A549 (cell line): ENCODE measurements at regions not wholly inside any gene's neighbourhood (a gene's known extent, or its start where the extent isn't known, plus 50 kb on each side); places are given as distances from the start of the nearest gene placed in this dataset.

Experiments
- ATAC-seq, 2 experiments: fragments of 200-7000 bp in 1 of 2; fragments of >200 bp in 1 of 2; cut with Nextera tagmentation in 1 of 2; cut with Tn5 transposase in 1 of 2; 3 replicates each; pipeline versions ENCODE4 v1.8.0 to v1.9.1; 2018 to 2020; ENCODE audit warnings: mild to moderate bottlenecking in 1 of 2, moderate library complexity in 1 of 2
- CTCF ChIA-PET: fragments of 300-600 bp; sonication (Branson Sonifier 250); formaldehyde crosslinking; extraction: SDS; loops from one replicate; lab custom pipeline; 2021; ENCODE audit warnings: antibody characterized with exemption, inconsistent platforms; lab: Yijun Ruan, JAX
- POLR2A ChIA-PET: fragments of 350-600 bp; formaldehyde crosslinking; extraction: SDS; loops from one replicate; lab custom pipeline; 2021; ENCODE audit warnings: antibody characterized with exemption, inconsistent platforms; lab: Yijun Ruan, JAX
- DNase-seq, 2 experiments: peaks; one replicate each; pipeline versions ENCODE4 v3.0.0 to v3.0.0-alpha.2; 2011 to 2016; ENCODE audit warnings: low read depth in 1 of 2, low spot score in 1 of 2
- FAIRE-seq: peaks from 2 replicates; lab custom pipeline; 2011; peaks lifted over from hg19 to GRCh38; lab: Jason Lieb, UNC
- H3K27ac ChIP-seq, 2 experiments: fragments of >200 bp; sonication (Bioruptor Twin); formaldehyde crosslinking; 3 replicates each; pipeline ENCODE4 v1.5.1; 2016 to 2017
- H3K4me1 ChIP-seq: fragments of >200 bp; sonication (Bioruptor Twin); formaldehyde crosslinking; 3 replicates; pipeline ENCODE4 v1.6.1; 2016
- H3K4me2 ChIP-seq: fragments of >200 bp; sonication (Bioruptor Twin); formaldehyde crosslinking; 3 replicates; pipeline ENCODE4 v1.6.1; 2016
- H3K4me3 ChIP-seq: fragments of >200 bp; sonication (Bioruptor Twin); formaldehyde crosslinking; 3 replicates; pipeline ENCODE4 v1.5.1; 2016
- H3K9me3 ChIP-seq: fragments of >200 bp; sonication (Bioruptor Twin); formaldehyde crosslinking; 3 replicates; pipeline ENCODE4 v1.6.1; 2016
- ATOH8 ChIP-seq: fragments of 250-450 bp; sonication (Bioruptor Pico); IDR thresholded peaks from 2 replicates; pipeline ENCODE4 v1.5.0; 2020; ENCODE audit warnings: low read depth, mild to moderate bottlenecking, moderate library complexity
- BCL3 ChIP-seq: fragments of >200 bp; sonication (Bioruptor Twin); formaldehyde crosslinking; IDR thresholded peaks from 3 replicates; pipeline ENCODE4 v1.6.1; 2016
- BHLHE40 ChIP-seq: IDR thresholded peaks from 2 replicates; pipeline ENCODE4 v1.6.1; 2012; ENCODE audit warnings: low read depth, low read length, inconsistent platforms
- CBX2 ChIP-seq: fragments of 200-600 bp; sonication (generic); IDR thresholded peaks from 2 replicates; pipeline ENCODE4 v1.6.1; 2016; ENCODE audit warnings: low read depth, mild to moderate bottlenecking, borderline replicate concordance
- CEBPB ChIP-seq, 2 experiments: fragments of >200 bp in 1 of 2; sonication (Bioruptor Twin) in 1 of 2; formaldehyde crosslinking in 1 of 2; IDR thresholded peaks; 2 replicates each; pipeline ENCODE4 v1.6.1; 2012 to 2016
- CHD4 ChIP-seq: fragments of 200-600 bp; sonication (generic); IDR thresholded peaks from 2 replicates; pipeline ENCODE4 v1.6.1; 2016; ENCODE audit warnings: antibody characterized with exemption, mild to moderate bottlenecking, borderline replicate concordance
- E2F6 ChIP-seq: IDR thresholded peaks from 2 replicates; pipeline ENCODE4 v1.6.1; 2012; ENCODE audit warnings: low read depth, borderline replicate concordance
- EHMT2 ChIP-seq: fragments of 200-600 bp; sonication (generic); IDR thresholded peaks from 2 replicates; pipeline ENCODE4 v1.6.1; 2016; ENCODE audit warnings: antibody characterized with exemption, low read depth, mild to moderate bottlenecking, moderate library complexity
- ESRRA ChIP-seq: fragments of 150-350 bp; IDR thresholded peaks from 2 replicates; pipeline ENCODE4 v1.6.1; 2014; ENCODE audit warnings: mild to moderate bottlenecking, low read length, borderline replicate concordance
- FOXS1 ChIP-seq: fragments of 250-450 bp; sonication (Bioruptor Pico); IDR thresholded peaks from 2 replicates; pipeline ENCODE4 v1.5.0; 2020; ENCODE audit warnings: mild to moderate bottlenecking, moderate library complexity
- GATA3 ChIP-seq: IDR thresholded peaks from 2 replicates; pipeline ENCODE4 v1.6.1; 2012; ENCODE audit warnings: borderline replicate concordance
- HDAC2 ChIP-seq: fragments of 200-600 bp; sonication (generic); IDR thresholded peaks from 2 replicates; pipeline ENCODE4 v1.6.1; 2016
- HES2 ChIP-seq: fragments of >200 bp; sonication (Bioruptor Twin); formaldehyde crosslinking; IDR thresholded peaks from 2 replicates; pipeline ENCODE4 v1.6.1; 2016
- HOXA7 ChIP-seq: fragments of 250-450 bp; sonication (Bioruptor Pico); IDR thresholded peaks from 2 replicates; pipeline ENCODE4 v1.5.0; 2020; ENCODE audit warnings: mild to moderate bottlenecking, moderate library complexity
- HOXB13 ChIP-seq: fragments of 250-450 bp; sonication (Bioruptor Pico); IDR thresholded peaks from 2 replicates; pipeline ENCODE4 v1.5.0; 2020; ENCODE audit warnings: low read depth, mild to moderate bottlenecking, moderate library complexity
- KDM5A ChIP-seq: fragments of 200-600 bp; sonication (generic); IDR thresholded peaks from 2 replicates; pipeline ENCODE4 v1.6.1; 2016; ENCODE audit warnings: antibody characterized with exemption, mild to moderate bottlenecking
- NFE2L2 ChIP-seq: fragments of 150-350 bp; conservative IDR thresholded peaks from 2 replicates; pipeline ENCODE4 v1.6.1; 2014; ENCODE audit warnings: low read length
- NPAS2 ChIP-seq: fragments of 250-450 bp; sonication (Bioruptor Pico); IDR thresholded peaks from 2 replicates; pipeline ENCODE4 v1.8.0; 2022; ENCODE audit warnings: mild to moderate bottlenecking, moderate library complexity, borderline replicate concordance
- NR3C1 ChIP-seq: fragments of >200 bp; sonication (Bioruptor Twin); formaldehyde crosslinking; IDR thresholded peaks from 3 replicates; pipeline ENCODE4 v1.6.1; 2017
- PBX3 ChIP-seq: IDR thresholded peaks from 2 replicates; pipeline ENCODE4 v1.6.1; 2012
- PHF8 ChIP-seq: fragments of 200-600 bp; sonication (generic); IDR thresholded peaks from 2 replicates; pipeline ENCODE4 v1.6.1; 2016; ENCODE audit warnings: low read depth, mild to moderate bottlenecking, antibody characterized with exemption, moderate library complexity, borderline replicate concordance
- POLR2A ChIP-seq: IDR thresholded peaks from 2 replicates; pipeline ENCODE4 v1.6.1; 2012; ENCODE audit warnings: mild to moderate bottlenecking, low read length
- POLR2AphosphoS2 ChIP-seq: conservative IDR thresholded peaks from 2 replicates; pipeline ENCODE4 v1.6.1; 2012; ENCODE audit warnings: low read length, improper control_type of control experiment, inconsistent platforms
- RFX5 ChIP-seq: fragments of 450-650 bp; IDR thresholded peaks from 2 replicates; pipeline ENCODE4 v1.7.1; 2014; ENCODE audit warnings: antibody characterized with exemption, mild to moderate bottlenecking, moderate library complexity
- SMC3 ChIP-seq: fragments of >200 bp; sonication (Bioruptor Twin); formaldehyde crosslinking; IDR thresholded peaks from 3 replicates; pipeline ENCODE4 v1.6.1; 2018; ENCODE audit warnings: inconsistent platforms
- ZC3H11A ChIP-seq: fragments of 450-650 bp; IDR thresholded peaks from 2 replicates; pipeline ENCODE4 v1.6.1; 2014; ENCODE audit warnings: antibody characterized with exemption, mild to moderate bottlenecking
- ZFP36 ChIP-seq: fragments of 450-650 bp; IDR thresholded peaks from 2 replicates; pipeline ENCODE4 v1.6.1; 2014; ENCODE audit warnings: borderline replicate concordance; ENCODE audit not compliant: partially characterized antibody
- WGBS: methylation state at CpG from one replicate; pipeline ENCODE4 v1.1.6; 2017; ENCODE audit errors: missing lambda C conversion rate; 5-methylcytosine and 5-hydroxymethylcytosine counted together

- ChIA-PET CTCF (interaction anchor here (1.0 to 2.8 kb wide), 5 partner anchors 9 to 132 kb away, joined by 3 to 12 read pairs (median 4); no protein-coding TSS in a partner anchor), POLR2A (interaction anchor here (0.6 to 0.7 kb wide), 2 partner anchors 19 to 38 kb away, joined by 3 to 4 read pairs; no protein-coding TSS in a partner anchor)
- no peak for ATAC-seq
- no peaks in the 10 kb centered on the region for H3K9me3 ChIP-seq
- no peak overlapping the region for H3K4me2 ChIP-seq
- DNase-seq: no peak
- TF ChIP-seq NFE2L2 (peak; percentile 56; the same call in 1 of the 2 replicates), ATOH8 (CRISPR knock-in tag) (no peak)
- H3K27ac ChIP-seq: peak overlapping the region in 1 of 2 experiments; percentile 26; a peak in 1 of 6 replicates
- no peak for FAIRE-seq
- peaks cover 51% of the 10 kb centered on the region for H3K4me1 ChIP-seq
- WGBS: 95% methylated on average over 7 of the region's 7 CpGs
- no peak overlapping the region for H3K4me3 ChIP-seq
These were observed 173.1 kb downstream of the SEC14L1 start for GRCh38 chr17:77313831-77314230.

GRCh38 chr17:77314601-77315000, 173.8 kb downstream of the SEC14L1 start:
- ChIA-PET CTCF (interaction anchor here (1.0 to 2.8 kb wide), 4 partner anchors 8 to 76 kb away, joined by 3 to 12 read pairs (median 5); no protein-coding TSS in a partner anchor), POLR2A (no interaction called here)

GRCh38 chr17:77315010-77315409, 174.2 kb downstream of the SEC14L1 start:
- FAIRE-seq: no peak

More at GRCh38 chr17:77314601-77315000, 173.8 kb downstream of the SEC14L1 start:
- ATAC-seq (no peak), FAIRE-seq (no peak)
- no peaks in the 10 kb centered on the region for H3K9me3 ChIP-seq
- H3K4me3 ChIP-seq: no peak overlapping the region
- H3K4me2 ChIP-seq: no peak overlapping the region
- 94% methylated on average over 11 of the region's 11 CpGs for WGBS
- TF ChIP-seq CEBPB (IDR thresholded peaks at IDR 0.05) (no peak), POLR2AphosphoS2 (no peak), E2F6 (no peak), RFX5 (no peak), CBX2 (no peak), ZC3H11A (no peak), BCL3 (no peak), PBX3 (no peak), EHMT2 (no peak)
- TF ChIP-seq, all 56 proteins: peak for 0
- DNase-seq: no peak
- Histone ChIP-seq H3K4me1 (peaks cover 49% of the 10 kb centered on the region), H3K27ac (peak overlapping the region in 1 of 2 experiments; percentile 48; a peak in 2 of 6 replicates)

GRCh38 chr17:77315551-77316190, 174.9 kb downstream of the SEC14L1 start:
- peaks cover 48% of the 10 kb centered on the region for H3K4me1 ChIP-seq
- 78% methylated on average over 16 of the region's 16 CpGs for WGBS
- H3K4me2 ChIP-seq: peak overlapping the region; percentile 59
- peak overlapping the region; percentile 54 to 82 for H3K27ac ChIP-seq
- no peak for DNase-seq
- FAIRE-seq: no peak
- no peak overlapping the region for H3K4me3 ChIP-seq
- ATAC-seq: peak; percentile 2 to 7; a peak in 3 of 6 replicates
- ChIA-PET CTCF (interaction anchor here (0.8 to 1.6 kb wide), 5 partner anchors 9 to 75 kb away, joined by 3 to 8 read pairs (median 4); no protein-coding TSS in a partner anchor), POLR2A (interaction anchor here (0.6 kb wide), 1 partner anchor 40 kb away, joined by 3 read pairs; no protein-coding TSS in a partner anchor)
- no peaks in the 10 kb centered on the region for H3K9me3 ChIP-seq
- TF ChIP-seq ESRRA (no peak), HOXB13 (CRISPR knock-in tag) (no peak), FOXS1 (CRISPR knock-in tag) (no peak), PBX3 (no peak), GATA3 (no peak), HOXA7 (CRISPR knock-in tag) (no peak), POLR2A (no peak), HES2 (no peak), NPAS2 (CRISPR knock-in tag) (no peak), KDM5A (no peak), NR3C1 (no peak), SMC3 (no peak), PHF8 (no peak)

More at GRCh38 chr17:77315010-77315409, 174.2 kb downstream of the SEC14L1 start:
- no peak for ATAC-seq
- no peak for DNase-seq
- Histone ChIP-seq H3K4me2 (no peak overlapping the region), H3K4me1 (peaks cover 48% of the 10 kb centered on the region), H3K27ac (peak overlapping the region in 1 of 2 experiments; percentile 48; a peak in 2 of 6 replicates), H3K9me3 (no peaks in the 10 kb centered on the region), H3K4me3 (no peak overlapping the region)
- WGBS: 96% methylated on average over 8 of the region's 8 CpGs
- CTCF ChIA-PET: interaction anchor here (1.0 to 1.6 kb wide), 4 partner anchors 10 to 75 kb away, joined by 3 to 8 read pairs (median 4); no protein-coding TSS in a partner anchor
- POLR2A ChIA-PET: no interaction called here
- TF ChIP-seq HDAC2 (no peak), CHD4 (no peak), ZFP36 (peak; percentile 83), BHLHE40 (no peak)
